MCF 10A (cell line): ENCODE measurements at regions not wholly inside any gene's neighbourhood (a gene's known extent, or its start where the extent isn't known, plus 50 kb on each side); places are given as distances from the start of the nearest gene placed in this dataset.
"Not testable (repeated sequence)": the region's sequence is repeated elsewhere in the genome, so short reads cannot be mapped to it uniquely, and the experiment has no call there.

ENCODE experiments used
- BruUV-seq: library from RNA; stranded (reverse); fragments of 400-500 nt; replicated peaks from 2 replicates; lab custom pipeline; 2021; lab: Mats Ljungman, UMichigan
- CTCF ChIA-PET: fragments of 300-600 bp; sonication (Branson Sonifier 250); formaldehyde crosslinking; extraction: SDS; loops from one replicate; lab custom pipeline; 2021; ENCODE audit warnings: antibody characterized with exemption, inconsistent platforms; lab: Yijun Ruan, JAX
- POLR2A ChIA-PET: fragments of 300-600, 350-650 bp; sonication (Branson Sonifier 250); formaldehyde crosslinking; extraction: SDS; loops from one replicate; lab custom pipeline; 2020; ENCODE audit warnings: antibody characterized with exemption, inconsistent platforms; lab: Yijun Ruan, JAX
- DNase-seq: peaks from one replicate; pipeline ENCODE4 v3.0.0-alpha.2; 2018; ENCODE audit not compliant: unreplicated experiment
- H3K27ac Mint-ChIP-seq: one replicate; pipeline ENCODE4 v1.8.0; 2022; ENCODE audit warnings: mild to moderate bottlenecking, low read depth, mixed read lengths; ENCODE audit not compliant: unreplicated experiment
- H3K27me3 Mint-ChIP-seq: one replicate; pipeline ENCODE4 v1.8.0; 2022; ENCODE audit warnings: mixed read lengths; ENCODE audit not compliant: insufficient read depth, unreplicated experiment
- H3K36me3 Mint-ChIP-seq: one replicate; pipeline ENCODE4 v1.8.0; 2022; ENCODE audit warnings: mild to moderate bottlenecking, moderate library complexity, mixed read lengths; ENCODE audit not compliant: insufficient read depth, unreplicated experiment
- H3K4me1 Mint-ChIP-seq: one replicate; pipeline ENCODE4 v1.8.0; 2022; ENCODE audit warnings: mixed read lengths; ENCODE audit not compliant: insufficient read depth, unreplicated experiment
- H3K4me3 Mint-ChIP-seq: one replicate; pipeline ENCODE4 v1.8.0; 2022; ENCODE audit warnings: mild to moderate bottlenecking, moderate library complexity, mixed read lengths; ENCODE audit not compliant: unreplicated experiment
- H3K9me3 Mint-ChIP-seq: one replicate; pipeline ENCODE4 v1.8.0; 2022; ENCODE audit warnings: mixed read lengths; ENCODE audit not compliant: unreplicated experiment
- intact Hi-C: fragments of 100-400 bp; cut with micrococcal nuclease; formaldehyde crosslinking; loops from 2 replicates; pipeline ENCODE4 v1.14.1; 2022
- TF ChIP-seq, protein P1 (sequence below): fragments of 200-600 bp; IDR thresholded peaks from one replicate; pipeline ENCODE4 v1.8.0; 2022; ENCODE audit warnings: antibody characterized with exemption, mild to moderate bottlenecking; ENCODE audit not compliant: unreplicated experiment

DNA sequence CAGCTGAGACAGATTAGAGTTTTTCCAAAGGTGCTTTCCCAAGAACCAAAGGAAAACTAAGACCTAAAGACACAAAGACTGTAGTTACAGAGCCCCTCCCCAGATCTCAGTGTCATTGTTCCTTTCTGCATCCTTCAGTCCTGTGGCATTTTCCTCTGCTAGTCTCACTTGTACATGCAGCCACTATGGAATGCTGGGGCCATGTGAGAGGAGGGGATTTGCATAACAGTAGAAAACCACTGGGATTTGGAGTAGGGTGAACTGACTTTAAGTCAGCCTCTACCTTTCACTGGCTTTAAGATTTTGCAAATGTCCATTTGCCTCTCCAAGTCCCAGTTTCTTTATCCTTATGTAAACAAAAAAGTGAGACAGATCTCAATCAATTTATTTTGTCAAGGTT is 119.4 kb upstream of the F3 start:
- BruUV-seq = no TSS peak
- H3K9me3 Mint-ChIP-seq = no peaks in the 10 kb centered on the region
- intact Hi-C loops = no loop called here
- TF ChIP-seq, protein P1, sequence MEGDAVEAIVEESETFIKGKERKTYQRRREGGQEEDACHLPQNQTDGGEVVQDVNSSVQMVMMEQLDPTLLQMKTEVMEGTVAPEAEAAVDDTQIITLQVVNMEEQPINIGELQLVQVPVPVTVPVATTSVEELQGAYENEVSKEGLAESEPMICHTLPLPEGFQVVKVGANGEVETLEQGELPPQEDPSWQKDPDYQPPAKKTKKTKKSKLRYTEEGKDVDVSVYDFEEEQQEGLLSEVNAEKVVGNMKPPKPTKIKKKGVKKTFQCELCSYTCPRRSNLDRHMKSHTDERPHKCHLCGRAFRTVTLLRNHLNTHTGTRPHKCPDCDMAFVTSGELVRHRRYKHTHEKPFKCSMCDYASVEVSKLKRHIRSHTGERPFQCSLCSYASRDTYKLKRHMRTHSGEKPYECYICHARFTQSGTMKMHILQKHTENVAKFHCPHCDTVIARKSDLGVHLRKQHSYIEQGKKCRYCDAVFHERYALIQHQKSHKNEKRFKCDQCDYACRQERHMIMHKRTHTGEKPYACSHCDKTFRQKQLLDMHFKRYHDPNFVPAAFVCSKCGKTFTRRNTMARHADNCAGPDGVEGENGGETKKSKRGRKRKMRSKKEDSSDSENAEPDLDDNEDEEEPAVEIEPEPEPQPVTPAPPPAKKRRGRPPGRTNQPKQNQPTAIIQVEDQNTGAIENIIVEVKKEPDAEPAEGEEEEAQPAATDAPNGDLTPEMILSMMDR = no peak
- H3K27ac Mint-ChIP-seq = no peak overlapping the region
- no peaks in the 10 kb centered on the region for H3K36me3 Mint-ChIP-seq
- H3K27me3 Mint-ChIP-seq = no peaks in the 10 kb centered on the region
- ChIA-PET CTCF (no interaction called here), POLR2A (no interaction called here)
- no peak overlapping the region for H3K4me3 Mint-ChIP-seq
- H3K4me1 Mint-ChIP-seq = peaks cover 16% of the 10 kb centered on the region
- DNase-seq = no peak

DNA sequence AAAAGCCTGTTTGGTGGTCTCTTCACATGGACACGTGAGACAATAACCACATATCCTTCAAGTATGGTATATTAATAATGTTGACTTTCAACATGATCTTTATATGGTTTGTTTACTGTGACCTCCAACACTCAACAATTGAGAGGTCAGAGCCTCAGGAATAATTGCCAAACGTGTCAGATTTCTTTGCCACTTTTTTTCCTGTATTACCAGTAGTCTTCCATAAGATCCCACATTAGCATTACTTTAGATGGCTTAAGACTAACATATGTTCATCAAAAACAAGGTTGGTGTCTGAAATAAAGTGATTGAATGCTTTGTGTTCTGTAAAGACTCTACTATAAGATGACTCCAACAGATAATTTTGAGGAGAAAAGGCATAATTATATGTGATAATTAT is 118.7 kb upstream of the F3 start:
- H3K27me3 Mint-ChIP-seq = no peaks in the 10 kb centered on the region
- intact Hi-C loops = no loop called here
- ChIA-PET CTCF (no interaction called here), POLR2A (no interaction called here)
- no peak overlapping the region for H3K27ac Mint-ChIP-seq
- no peak overlapping the region for H3K4me3 Mint-ChIP-seq
- TF ChIP-seq, protein P1 = no peak
- BruUV-seq = no TSS peak
- DNase-seq = no peak
- no peaks in the 10 kb centered on the region for H3K36me3 Mint-ChIP-seq
- no peaks in the 10 kb centered on the region for H3K9me3 Mint-ChIP-seq
- H3K4me1 Mint-ChIP-seq = peaks cover 16% of the 10 kb centered on the region

DNA sequence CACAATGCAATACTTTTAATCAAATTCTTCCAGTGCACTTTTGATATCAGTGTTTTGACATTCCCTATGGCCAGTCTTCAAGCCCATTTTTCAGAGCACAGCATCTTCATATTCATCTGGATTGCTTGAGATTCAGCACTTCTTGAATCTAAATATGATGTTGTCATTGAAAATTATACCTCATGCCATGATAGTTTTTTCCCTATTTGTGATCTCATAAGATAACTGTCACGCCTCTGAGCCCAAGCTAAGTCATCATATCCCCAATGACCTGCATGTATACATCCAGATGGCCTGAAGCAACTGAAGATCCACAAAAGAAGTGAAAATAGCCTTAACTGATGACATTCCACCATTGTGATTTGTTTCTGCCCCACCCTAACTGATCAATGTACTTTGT is 117.6 kb upstream of the F3 start:
- intact Hi-C loops, H3K36me3 Mint-ChIP-seq, H3K9me3 Mint-ChIP-seq, H3K27me3 Mint-ChIP-seq, POLR2A ChIA-PET, DNase-seq, H3K4me3 Mint-ChIP-seq, CTCF ChIA-PET, BruUV-seq, H3K27ac Mint-ChIP-seq: not testable (repeated sequence)
- H3K4me1 Mint-ChIP-seq = peaks cover 20% of the 10 kb centered on the region

DNA sequence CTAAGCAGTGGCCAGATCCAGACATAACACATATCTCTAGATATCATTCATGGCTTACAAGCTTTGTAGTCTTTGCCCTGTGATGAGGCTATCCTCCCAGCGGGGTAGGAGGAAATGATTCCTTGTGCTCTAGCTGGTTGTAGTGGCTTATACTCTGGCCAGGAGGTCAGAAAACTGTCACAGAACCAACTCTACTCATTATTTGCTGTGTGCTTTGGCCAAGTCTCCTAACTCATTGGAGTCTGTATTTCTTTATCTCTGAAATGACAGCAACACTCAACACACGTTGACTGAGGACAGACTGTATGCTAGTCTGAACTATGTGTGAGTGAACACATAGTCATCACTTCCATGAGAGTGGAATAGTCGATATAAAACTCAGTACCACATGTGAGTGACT is 116.7 kb upstream of the F3 start:
- BruUV-seq = no TSS peak

DNA sequence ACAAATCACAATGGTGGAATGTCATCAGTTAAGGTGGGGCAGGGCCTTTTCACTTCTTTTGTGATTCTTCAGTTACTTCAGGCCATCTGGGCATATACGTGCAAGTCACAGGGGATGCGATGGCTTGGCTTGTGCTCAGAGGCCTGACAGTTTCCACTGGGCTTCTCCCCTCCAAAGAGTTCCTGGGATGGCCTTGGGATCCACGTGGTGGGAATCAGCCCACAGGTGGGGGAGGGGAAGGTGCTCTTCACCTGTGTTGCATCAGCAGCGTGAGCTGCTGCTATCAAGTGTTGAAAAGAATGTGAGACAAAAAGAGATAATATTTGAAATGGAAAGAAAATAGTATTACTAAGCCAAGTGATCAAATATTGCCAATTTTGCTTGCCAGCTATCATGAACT is 116.2 kb upstream of the F3 start:
- BruUV-seq, H3K36me3 Mint-ChIP-seq, H3K9me3 Mint-ChIP-seq, H3K27me3 Mint-ChIP-seq, DNase-seq, H3K4me3 Mint-ChIP-seq, H3K27ac Mint-ChIP-seq, intact Hi-C loops, POLR2A ChIA-PET: not testable (repeated sequence)
- H3K4me1 Mint-ChIP-seq = peaks cover 32% of the 10 kb centered on the region
- CTCF ChIA-PET = interaction anchor here (0.6 kb wide), 1 partner anchor 102 kb away, joined by 3 read pairs; no protein-coding TSS in a partner anchor

More for the DNA sequence above, 116.7 kb upstream of the F3 start:
- H3K27me3 Mint-ChIP-seq = no peaks in the 10 kb centered on the region
- ChIA-PET POLR2A (no interaction called here), CTCF (interaction anchor here (0.6 kb wide), 1 partner anchor 103 kb away, joined by 3 read pairs; no protein-coding TSS in a partner anchor)
- intact Hi-C loops = no loop called here
- TF ChIP-seq, protein P1 = no peak
- no peaks in the 10 kb centered on the region for H3K9me3 Mint-ChIP-seq
- no peaks in the 10 kb centered on the region for H3K36me3 Mint-ChIP-seq
- no peak overlapping the region for H3K27ac Mint-ChIP-seq
- no peak for DNase-seq
- peaks cover 29% of the 10 kb centered on the region for H3K4me1 Mint-ChIP-seq
- H3K4me3 Mint-ChIP-seq = no peak overlapping the region
